A172 (cell line): ENCODE measurements at regions not wholly inside any gene's neighbourhood (a gene's known extent, or its start where the extent isn't known, plus 50 kb on each side); places are given as distances from the start of the nearest gene placed in this dataset.

ENCODE experiments used
- DNase-seq: peaks from one replicate; pipeline ENCODE4 v3.0.0-alpha.2; 2015; ENCODE audit warnings: low spot score

DNA sequence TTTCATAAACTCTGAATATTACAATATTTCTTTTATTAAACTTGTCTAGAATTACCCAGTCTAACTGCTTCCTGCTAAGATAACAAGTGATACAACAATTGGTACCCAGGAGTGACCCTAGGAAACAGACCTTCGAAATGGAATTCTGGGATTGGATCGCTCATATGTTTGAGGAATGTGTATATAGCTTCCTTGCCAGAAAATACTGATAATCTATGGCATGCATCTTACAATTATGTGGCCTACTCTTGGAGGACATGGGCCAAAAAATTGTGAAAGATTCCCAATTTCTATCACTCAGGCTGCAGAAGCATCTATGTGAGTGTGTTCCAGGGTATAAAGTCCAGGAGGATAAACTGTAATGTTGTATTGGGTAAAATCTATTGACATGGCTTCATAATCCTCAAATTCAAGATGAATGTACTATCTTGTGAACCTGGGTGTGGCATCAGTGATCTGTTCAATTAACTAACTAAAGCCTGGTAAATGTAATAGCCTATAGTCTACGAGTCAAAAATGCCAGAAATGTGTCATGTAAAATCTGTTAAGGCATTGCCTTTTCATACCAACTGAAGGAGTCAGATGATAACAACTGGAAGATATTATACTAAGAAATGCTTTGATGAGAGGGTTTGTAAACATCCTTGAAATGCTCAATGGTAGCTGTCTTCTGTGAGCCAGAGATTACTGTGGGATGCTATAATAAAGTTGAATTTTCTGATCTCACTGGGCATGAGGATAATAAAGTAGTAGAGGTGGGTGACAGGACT, 1499.3 kb downstream of the PCDH7 start:
- no peak for DNase-seq

DNA sequence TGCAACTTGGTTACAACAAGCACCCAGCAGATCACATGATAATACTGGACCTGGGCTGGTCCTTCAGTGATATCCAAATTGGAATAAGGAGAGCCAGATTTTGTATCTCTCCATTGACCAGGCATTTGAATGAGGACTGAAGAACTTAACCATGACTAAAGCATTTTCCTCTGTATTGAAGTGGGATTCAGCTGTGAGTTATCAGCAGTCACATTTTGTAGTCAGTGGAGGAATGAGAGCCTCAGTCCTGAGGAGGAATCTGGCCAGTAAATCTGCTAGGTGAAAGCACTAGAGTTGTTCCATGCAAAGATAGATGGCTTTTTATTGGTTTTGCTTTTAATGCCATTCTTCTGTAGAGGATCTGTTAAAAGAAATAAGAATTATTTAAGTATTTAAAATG, 1506.0 kb downstream of the PCDH7 start:
- DNase-seq, result peak; percentile 45

DNA sequence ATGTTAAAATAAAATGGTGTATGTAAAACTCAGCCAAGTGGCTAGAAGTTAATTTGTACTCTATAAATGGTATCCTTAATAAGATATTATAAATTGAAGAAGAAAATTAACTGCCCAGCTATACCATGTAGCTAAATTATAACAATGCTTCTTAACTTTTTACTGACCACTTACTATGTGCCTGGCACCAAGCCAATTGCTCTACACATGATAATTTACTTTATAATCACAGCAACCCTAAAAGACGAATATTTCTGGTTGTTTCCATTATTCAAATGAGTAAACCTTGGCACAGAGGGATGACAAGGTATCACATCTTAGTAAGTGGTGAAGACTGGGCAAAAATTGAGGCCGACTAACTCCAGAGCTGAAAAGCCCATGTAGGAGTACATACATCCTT, 1506.6 kb downstream of the PCDH7 start:
- DNase-seq, result no peak

DNA sequence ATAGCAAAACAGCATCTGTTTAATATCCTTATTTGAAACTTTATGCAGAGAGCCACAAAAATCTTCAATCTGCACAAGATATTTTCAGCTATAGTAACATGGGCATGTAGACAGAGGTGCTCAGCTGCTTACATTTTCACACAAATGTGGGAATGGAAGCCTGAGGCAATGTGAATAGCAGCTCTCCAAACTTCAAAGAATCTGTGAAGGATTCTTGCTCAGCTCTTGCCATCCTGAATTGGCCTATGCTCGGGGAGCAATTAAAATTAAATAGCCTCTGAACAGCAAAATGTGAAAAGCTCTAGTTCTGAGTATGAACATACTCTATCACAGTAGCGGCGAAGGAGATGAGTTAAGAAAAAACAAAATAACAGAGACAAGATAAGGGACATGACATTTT, 1523.8 kb downstream of the PCDH7 start:
- no peak for DNase-seq

DNA sequence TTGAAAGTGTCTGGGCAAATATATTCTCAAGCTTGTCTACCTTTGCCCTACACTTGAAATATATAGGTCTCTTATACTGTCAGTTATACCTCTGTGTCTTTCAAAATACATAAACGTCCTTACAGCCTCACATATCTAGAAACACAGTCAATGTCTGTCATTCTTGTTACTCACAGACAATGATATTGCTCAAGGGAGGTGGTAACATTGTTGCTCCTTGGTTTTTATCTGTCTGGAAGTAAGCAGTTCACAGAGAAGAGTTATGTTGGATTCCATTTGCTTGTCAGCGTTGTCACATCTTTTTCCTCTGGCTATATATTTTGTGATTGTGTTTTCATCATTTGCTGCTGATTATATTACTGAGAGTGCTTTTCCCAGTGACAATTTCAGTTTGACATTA, 1528.9 kb downstream of the PCDH7 start:
- DNase-seq, result no peak

DNA sequence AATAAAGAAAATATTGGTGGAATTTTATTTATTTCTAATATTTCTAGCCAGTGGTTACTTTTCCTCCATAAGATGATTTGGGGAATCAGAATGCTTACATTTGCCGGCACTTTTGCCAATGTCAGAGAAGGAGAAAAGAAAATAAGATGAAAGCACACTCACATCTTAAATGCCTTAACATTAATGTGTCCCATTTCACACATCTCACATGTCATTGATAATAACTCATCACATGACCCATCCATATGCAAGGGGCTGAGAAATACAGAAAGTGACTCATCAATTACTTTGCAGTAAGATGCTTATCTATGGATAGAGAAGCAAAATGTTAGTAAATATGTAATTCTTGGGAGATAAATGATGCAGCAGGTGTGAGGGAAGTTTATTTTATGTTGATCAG, 1531.0 kb downstream of the PCDH7 start:
- no peak for DNase-seq

DNA sequence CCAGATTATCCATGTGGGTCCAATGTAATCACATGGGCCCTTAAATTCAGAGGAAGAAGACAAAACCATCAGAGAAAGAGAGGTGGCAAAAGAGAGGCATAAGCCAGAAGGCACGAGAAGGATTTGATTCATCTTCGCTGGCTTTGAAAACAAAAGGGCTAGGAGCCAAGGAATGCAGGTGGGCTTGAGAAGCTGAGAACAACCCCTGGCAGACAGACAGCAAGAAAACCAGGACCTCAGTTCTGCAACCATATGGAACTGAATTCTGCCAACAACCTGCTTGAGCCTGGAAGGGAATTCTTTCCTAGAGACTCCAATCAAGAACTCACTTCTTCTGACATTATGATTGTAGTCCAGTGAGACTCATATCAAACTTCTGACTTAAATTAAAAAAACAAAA, 1531.8 kb downstream of the PCDH7 start:
- no peak for DNase-seq

DNA sequence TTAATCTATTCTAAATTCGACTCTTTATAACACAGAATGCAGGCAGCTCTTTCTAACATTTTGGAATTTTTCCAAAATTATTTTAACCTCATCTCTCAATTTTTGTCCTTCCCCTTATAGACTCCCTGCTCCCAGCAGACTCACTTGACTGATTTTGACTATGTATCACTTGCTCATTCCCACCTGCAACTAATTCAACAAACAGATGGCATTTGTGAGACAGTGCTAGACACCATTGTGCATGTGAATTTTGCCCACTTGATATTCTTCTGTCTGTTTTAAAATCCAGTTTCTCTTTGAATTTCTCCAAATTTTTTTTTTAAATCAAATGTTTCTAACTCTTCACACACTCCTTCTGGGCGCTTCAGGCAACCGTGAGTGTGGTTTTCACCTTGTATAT, 1534.0 kb downstream of the PCDH7 start:
- DNase-seq, result no peak

DNA sequence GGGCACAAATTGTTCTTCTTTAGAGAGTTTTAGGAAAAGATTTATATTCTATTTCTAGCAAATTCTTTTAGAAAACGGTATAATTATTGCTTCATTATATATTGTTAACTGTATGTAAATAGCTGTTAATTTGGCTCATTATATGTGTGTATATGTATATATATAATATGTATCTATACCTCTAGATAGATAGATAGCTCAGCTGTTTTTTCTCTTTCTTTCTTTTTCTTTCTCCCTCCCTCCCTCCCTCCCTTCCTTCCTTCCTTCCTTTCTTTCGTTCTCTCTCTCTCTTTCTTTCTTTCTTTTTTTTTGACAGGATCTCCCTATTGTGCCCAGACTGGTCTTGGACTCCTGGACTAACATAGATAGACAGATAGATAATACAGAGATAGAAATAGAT, 1538.8 kb downstream of the PCDH7 start:
- DNase-seq, result no peak

DNA sequence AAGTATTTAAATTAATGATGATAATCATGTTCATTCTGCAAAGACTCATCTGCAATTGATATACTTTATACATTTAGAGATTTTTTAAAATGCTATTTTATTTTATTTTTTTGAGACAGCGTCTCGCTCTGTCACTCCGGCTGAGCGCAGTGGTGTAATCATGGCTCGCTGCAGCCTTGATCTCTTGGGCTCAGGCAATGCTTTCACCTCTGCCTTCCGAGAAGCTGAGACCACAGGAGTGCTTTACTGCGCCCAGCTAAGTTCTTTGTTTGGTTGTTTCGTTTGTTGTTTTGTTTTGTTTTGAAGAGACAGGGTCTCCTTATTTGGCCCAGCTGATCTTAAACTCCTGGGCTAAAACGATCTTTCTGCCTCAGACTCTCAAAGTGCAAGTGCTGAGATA, 1541.0 kb downstream of the PCDH7 start:
- no peak for DNase-seq

DNA sequence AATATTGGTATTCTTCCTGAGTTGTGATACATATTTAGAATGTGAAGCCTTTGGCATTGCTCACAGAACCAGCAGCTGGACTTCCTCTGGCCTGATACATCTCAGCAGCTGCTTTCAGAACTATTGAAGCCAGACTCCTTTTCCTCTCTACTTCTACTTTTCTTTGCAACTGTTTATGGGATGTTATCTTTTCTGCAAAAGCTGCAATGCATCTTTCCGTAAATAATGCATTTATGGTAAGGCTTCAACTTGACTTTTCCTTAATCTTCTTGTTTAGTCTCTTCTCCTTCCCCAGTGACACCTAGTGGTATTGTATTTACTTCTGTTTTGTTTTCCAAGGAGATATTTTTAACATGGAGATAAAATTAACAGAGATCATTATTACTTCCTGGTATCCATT, 1548.7 kb downstream of the PCDH7 start:
- DNase-seq, result peak; percentile 1

DNA sequence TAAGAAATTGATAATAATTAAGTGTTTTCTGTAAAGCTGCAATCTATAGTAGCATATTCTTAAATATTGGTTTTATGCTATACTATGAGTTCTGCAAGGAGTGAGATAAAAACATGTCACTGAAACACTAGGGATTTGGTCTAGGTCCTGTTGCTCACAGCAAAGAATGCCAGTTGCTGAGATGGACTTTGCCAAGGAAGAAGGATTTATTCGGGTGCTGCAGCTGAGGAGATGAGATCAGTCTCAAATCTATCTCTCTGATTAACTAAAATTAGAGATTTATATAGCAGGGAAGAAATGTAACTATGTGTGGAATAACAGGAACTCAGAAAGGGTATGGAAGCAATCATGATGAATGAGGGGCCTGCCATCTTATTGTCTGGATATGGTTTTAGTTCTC, 1569.9 kb downstream of the PCDH7 start:
- no peak for DNase-seq

DNA sequence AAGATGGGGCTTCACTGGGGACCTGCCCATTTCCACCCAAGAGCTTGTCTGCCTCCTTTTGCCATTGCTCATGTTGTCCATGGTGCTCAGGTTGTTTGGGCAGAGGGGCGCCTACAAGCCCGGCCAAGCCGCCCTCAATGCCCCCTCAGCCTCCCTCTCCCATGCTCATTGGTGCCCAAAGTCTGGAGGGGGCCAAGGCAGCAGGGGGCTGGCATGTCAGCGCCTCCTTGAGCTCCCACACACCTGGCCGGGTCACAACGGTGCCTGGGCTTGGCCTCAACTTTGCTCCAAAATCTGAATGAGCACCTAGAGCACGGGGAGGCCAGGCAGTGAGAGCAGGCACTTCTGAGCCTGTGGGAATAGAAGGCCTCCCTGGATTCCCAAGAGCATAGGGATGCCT, 1598.8 kb downstream of the PCDH7 start:
- DNase-seq, result no peak

DNA sequence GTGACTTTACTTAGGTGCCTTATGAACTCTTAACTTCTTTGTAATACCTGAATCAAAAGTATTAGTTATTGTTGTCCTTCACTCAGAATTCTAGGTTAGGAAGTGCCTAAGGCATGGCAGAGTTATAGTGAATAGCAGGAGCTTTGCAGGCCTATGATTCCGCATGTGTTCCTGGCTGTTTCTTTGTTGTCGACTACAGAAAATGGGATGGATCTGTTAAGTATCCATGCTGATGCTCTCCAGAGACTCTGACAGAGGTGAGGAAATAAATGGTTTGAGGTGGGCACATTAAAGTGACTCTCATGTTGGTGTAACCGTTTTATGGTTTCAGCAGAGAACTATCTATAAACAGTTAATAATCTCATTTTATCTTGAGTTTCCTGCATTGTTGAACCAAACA, 1601.3 kb downstream of the PCDH7 start:
- no peak for DNase-seq

DNA sequence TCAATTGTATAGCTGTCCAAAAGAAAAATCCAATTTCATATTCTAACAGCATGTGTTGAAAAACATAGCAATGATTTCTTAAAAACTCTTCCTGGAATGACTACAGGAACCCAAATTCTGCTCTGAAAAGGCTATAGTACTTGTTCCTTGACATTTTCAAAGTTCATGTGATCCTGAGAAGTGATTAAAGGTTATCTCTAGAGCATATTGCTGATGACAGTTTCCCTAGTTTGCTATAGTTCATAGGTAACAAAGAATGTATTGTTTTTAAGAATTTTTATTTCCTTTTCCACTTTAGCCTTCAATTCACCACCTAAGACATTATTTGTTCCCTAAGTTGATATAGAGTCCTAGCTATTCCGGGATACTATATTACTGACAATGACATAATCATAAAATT, 1614.6 kb downstream of the PCDH7 start:
- no peak for DNase-seq

DNA sequence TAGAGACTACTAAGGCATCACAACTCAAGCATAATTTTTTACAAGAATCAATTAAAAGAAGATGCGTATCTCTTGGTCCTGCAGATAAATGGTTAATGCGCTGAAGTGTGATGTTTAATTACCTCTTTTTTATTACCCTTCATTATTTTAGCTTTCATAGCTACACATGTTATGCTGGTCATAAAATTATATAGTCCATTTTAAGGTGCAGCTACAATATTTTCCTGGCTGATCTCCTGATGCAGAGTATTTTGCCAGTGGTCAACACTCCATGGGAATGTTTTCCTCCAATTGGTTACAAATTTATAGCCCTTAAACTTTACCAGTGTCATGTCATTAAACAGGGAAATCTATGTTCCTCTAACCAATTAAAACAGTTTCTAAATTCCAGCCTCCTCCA, 1617.2 kb downstream of the PCDH7 start:
- DNase-seq, result no peak

DNA sequence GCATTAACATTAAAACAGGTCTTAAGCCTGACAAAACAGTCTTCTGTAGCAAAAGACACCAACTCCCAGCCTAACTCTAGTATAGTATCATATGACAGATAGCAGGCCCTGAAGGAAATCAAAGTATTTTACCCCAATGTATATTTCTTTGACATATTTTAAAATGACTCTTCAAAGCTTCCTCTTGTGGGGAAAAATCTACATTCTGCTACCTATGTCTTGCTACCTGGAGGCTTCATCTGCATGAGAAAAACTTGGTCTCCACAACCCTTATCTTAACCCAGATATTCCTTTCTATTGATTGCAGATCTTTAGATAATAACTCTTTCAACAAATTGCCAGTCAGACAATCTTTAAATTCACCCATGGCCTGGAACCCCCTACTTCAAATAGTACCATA, 1620.4 kb downstream of the PCDH7 start:
- DNase-seq, result no peak

DNA sequence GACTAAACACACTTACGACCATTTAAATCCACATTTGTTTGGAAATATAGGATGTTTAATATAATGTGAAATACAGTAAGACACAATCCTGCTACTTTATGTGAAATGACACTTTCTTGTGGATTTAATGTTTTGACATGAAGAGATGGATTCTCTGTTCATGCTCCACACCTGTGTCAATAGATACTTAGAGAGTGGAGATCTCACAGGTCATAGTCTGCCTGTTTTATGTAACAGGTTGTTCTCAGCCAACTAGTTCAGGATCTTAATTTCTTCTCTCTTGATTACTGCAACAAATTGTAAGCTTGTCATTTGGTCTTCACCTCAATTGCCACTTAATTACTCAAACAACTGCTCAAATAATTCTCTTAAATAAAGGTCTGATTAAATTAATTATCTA, 1621.2 kb downstream of the PCDH7 start:
- no peak for DNase-seq

DNA sequence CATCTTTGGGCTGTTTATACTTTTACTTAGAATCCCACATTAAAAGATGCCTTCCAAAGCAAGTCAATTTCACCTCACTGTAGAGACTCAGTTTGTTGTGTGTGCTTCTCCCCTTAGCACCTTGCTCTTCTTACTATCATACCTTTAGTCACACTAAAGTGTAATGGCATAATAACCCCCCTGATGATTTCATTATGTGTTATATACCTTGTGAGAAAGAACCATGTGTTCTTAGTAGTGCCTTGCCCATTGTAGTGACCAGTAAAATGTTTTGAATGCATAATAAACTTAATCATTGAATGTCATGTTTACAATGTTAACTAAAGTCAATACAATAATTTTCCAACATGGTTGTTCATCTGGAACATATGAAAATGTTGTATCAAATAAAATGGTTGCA, 1621.9 kb downstream of the PCDH7 start:
- no peak for DNase-seq

DNA sequence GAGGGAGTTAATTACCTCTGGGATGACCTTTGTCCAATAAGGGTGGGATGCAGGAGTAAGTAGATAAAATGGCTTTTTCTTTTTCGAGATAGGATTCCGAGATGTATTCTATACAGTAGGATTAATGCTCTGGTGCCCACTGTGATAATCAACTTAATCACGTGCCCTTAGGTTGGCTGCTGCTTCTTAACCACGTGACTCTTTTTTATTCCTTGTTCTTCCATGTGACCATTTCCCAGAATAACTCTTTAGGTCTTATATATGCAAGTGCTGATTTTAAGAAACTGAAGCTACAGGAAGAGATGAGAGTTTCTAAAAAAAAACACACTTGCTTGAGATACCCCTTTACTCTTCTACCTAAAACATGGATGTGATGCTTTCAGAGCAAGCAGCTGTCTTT, 1628.9 kb downstream of the PCDH7 start:
- DNase-seq, result no peak

DNA sequence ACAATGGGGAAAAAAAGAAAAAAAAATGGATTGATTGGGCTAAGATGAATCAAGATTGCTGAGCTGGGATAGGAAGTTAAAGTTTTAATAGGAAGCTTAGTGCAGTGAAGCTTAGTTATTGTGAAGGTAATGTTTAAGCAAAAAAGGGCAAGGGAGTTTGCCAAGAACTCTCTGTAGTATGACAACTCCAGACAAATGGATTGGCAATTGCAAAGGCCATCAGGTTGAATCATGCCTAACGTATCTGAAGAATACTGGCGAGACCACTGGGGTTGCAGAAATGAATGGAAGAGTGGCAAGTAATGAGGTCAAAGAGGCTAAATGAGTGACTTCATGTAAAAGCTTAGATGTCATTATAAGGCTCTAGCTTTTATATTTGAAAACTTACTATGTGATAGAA, 1654.0 kb downstream of the PCDH7 start:
- DNase-seq, result no peak

DNA sequence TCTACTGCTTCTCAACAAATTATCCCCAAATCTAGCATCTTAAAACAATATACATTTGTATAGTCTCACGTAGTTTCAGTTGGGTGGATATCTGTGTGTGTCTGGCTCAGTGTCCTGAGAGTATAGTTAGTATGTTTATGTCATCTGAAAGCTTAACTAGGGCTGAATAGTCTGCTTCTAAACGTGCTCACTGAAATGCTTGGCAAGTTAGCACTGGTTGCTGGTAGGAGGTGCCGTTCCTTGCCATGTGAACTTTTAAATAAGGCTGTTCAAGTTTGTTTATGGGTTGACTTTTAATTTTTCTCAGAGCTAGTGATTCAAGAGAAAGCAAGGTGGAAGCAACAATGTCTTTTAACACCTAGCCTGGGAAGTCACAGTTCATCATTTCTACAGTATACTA, 1673.6 kb downstream of the PCDH7 start:
- DNase-seq, result no peak

DNA sequence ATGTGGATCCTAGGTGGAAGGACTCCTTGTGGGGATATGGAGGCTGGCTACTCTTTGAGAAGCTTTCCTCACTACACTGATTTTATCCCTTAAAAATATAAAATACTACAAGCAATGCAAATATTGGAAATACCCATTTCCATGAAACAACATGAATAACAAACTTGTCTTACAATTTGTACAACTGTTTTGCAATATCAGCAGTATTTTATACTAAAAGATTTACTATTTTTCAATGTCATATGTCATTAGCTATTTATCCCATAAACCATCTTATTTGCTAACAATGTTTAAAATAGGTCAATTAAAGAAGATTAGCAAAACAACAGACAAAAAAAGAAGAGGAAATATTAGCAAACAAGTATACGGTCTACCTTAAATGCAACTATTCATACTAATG, 1674.1 kb downstream of the PCDH7 start:
- no peak for DNase-seq

DNA sequence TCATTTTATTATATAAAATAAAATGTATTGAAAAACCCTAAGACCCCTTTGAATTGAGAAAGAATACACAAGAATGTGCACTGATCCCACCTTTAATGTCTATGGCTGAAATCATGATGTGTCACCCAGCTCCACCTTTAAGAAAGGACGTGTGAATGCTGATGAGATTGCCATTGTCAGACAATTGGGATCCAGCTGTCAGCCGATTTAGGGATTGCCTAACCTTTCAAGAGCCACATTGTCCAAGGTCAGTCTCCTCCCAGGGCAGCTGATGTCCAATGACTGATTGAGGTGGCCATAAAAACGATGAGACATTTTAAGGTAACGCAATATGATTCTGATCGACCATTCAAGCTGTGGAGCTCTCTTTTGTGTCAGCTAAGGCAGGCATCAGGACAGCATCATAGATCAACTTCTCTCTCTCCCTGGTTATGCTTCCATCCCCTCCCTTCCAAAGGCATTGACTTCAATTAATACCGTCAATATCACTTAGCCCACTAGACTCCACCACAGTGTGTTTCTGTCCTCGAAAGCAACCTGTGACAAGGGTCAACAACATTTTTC, 1676.4 kb downstream of the PCDH7 start:
- DNase-seq, result no peak
